ENCODE measurements at regions not wholly inside any gene's neighbourhood (a gene's known extent, or its start where the extent isn't known, plus 50 kb on each side); places are given as distances from the start of the nearest gene placed in this dataset.

GRCh38 chr3:34449305-34449704 lies 650.9 kb downstream of the PDCD6IP start:
- TF ChIP-seq CTCF (conservative IDR thresholded peaks at IDR 0.05) (no peak), EZH2 (IDR thresholded peaks at IDR 0.05; ENCODE audit: low read depth) (no peak)
- Histone ChIP-seq H3K4me3 (no peak overlapping the region), H2AFZ (no peak overlapping the region), H3K9me3 (ENCODE audit: insufficient read depth, low read depth) (no peaks in the 10 kb centered on the region), H3K9me2 (ENCODE audit: insufficient read depth) (no peaks in the 10 kb centered on the region), H3K27ac (no peak overlapping the region), H3K4me1 (replicated peaks; ENCODE audit: insufficient read depth) (no peaks in the 10 kb centered on the region), H3F3A (ENCODE audit: insufficient read depth, low read depth) (no peaks in the 10 kb centered on the region), H3K36me3 (ENCODE audit: low read depth) (no peaks in the 10 kb centered on the region), H3K79me2 (ENCODE audit: low read depth) (no peaks in the 10 kb centered on the region), H4K20me1 (ENCODE audit: insufficient read depth) (no peaks in the 10 kb centered on the region), H3K4me2 (no peak overlapping the region), H3K27me3 (ENCODE audit: insufficient read depth, low read depth) (no peaks in the 10 kb centered on the region)
- CTCF ChIA-PET = no interaction called here
- POLR2A ChIA-PET (ENCODE audit: unreplicated experiment) = no interaction called here
- BruUV-seq (replicated peaks) = no TSS peak
- DNase-seq = no peak
- intact Hi-C loops (cut with micrococcal nuclease; ENCODE audit: unreplicated experiment) = no loop called here

- Histone ChIP-seq H3F3A (ENCODE audit: insufficient read depth, low read depth) (no peaks in the 10 kb centered on the region), H3K79me2 (ENCODE audit: low read depth) (no peaks in the 10 kb centered on the region), H3K4me2 (no peak overlapping the region), H3K4me3 (no peak overlapping the region), H4K20me1 (ENCODE audit: insufficient read depth) (no peaks in the 10 kb centered on the region), H3K9me3 (ENCODE audit: insufficient read depth, low read depth) (no peaks in the 10 kb centered on the region), H3K27me3 (ENCODE audit: insufficient read depth, low read depth) (no peaks in the 10 kb centered on the region), H3K27ac (no peak overlapping the region), H2AFZ (no peak overlapping the region), H3K9me2 (ENCODE audit: insufficient read depth) (no peaks in the 10 kb centered on the region), H3K36me3 (ENCODE audit: low read depth) (no peaks in the 10 kb centered on the region), H3K4me1 (replicated peaks; ENCODE audit: insufficient read depth) (no peaks in the 10 kb centered on the region)
- POLR2A ChIA-PET (ENCODE audit: unreplicated experiment) = no interaction called here
- intact Hi-C loops (cut with micrococcal nuclease; ENCODE audit: unreplicated experiment) = no loop called here
- no peak for DNase-seq
- no peak for TF ChIP-seq EZH2 (IDR thresholded peaks at IDR 0.05; ENCODE audit: low read depth)
- TF ChIP-seq CTCF (conservative IDR thresholded peaks at IDR 0.05) = no peak
- CTCF ChIA-PET = no interaction called here
- no TSS peak for BruUV-seq (replicated peaks)
These were observed 665.0 kb downstream of the PDCD6IP start for GRCh38 chr3:34463414-34463813.

- CTCF ChIA-PET = no interaction called here
- no peak for DNase-seq
- no peaks in the 10 kb centered on the region for H3K9me2 ChIP-seq (ENCODE audit: insufficient read depth)
- no peak overlapping the region for H3K4me2 ChIP-seq
- no peaks in the 10 kb centered on the region for H3K36me3 ChIP-seq (ENCODE audit: low read depth)
- TF ChIP-seq CTCF (conservative IDR thresholded peaks at IDR 0.05) (no peak), EZH2 (IDR thresholded peaks at IDR 0.05; ENCODE audit: low read depth) (no peak)
- H3K79me2 ChIP-seq (ENCODE audit: low read depth) = no peaks in the 10 kb centered on the region
- H3F3A ChIP-seq (ENCODE audit: insufficient read depth, low read depth) = no peaks in the 10 kb centered on the region
- no peaks in the 10 kb centered on the region for H3K27me3 ChIP-seq (ENCODE audit: insufficient read depth, low read depth)
- H2AFZ ChIP-seq = no peak overlapping the region
- POLR2A ChIA-PET (ENCODE audit: unreplicated experiment) = no interaction called here
- no peaks in the 10 kb centered on the region for H4K20me1 ChIP-seq (ENCODE audit: insufficient read depth)
- no peak overlapping the region for H3K4me3 ChIP-seq
- H3K4me1 ChIP-seq (replicated peaks; ENCODE audit: insufficient read depth) = no peaks in the 10 kb centered on the region
- no TSS peak for BruUV-seq (replicated peaks)
- no peak overlapping the region for H3K27ac ChIP-seq
- intact Hi-C loops (cut with micrococcal nuclease; ENCODE audit: unreplicated experiment) = no loop called here
- H3K9me3 ChIP-seq (ENCODE audit: insufficient read depth, low read depth) = no peaks in the 10 kb centered on the region
These were observed 666.2 kb downstream of the PDCD6IP start for GRCh38 chr3:34464646-34465045.
